Superior temporal gyrus (tissue), 1 donor: ENCODE measurements at regions not wholly inside any gene's neighbourhood (a gene's known extent, or its start where the extent isn't known, plus 50 kb on each side); places are given as distances from the start of the nearest gene placed in this dataset.

Experiments
- DNase-seq: peaks from one replicate; pipeline ENCODE4 v3.0.0-alpha.2; 2016; ENCODE audit errors: extremely low spot score

DNA sequence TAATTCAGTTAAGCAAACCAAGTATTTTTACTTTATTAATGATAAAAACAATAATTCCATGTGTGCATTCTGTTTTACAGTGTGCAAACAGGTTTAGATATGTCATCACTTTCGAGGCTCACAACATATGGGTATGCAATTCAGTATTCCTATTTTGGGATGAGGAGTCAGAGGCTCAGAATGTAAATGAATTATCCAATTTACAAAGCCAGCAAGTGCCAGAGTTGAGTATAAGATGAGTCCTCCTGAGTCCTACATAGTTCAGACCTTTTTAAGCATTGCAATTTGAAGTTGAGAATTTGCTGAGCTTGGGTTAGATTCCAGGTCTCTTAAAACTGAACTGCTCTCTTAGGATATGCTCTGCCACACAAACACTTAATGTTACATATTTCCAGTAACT, 424.2 kb upstream of the ROBO2 start:
- no peak for DNase-seq

DNA sequence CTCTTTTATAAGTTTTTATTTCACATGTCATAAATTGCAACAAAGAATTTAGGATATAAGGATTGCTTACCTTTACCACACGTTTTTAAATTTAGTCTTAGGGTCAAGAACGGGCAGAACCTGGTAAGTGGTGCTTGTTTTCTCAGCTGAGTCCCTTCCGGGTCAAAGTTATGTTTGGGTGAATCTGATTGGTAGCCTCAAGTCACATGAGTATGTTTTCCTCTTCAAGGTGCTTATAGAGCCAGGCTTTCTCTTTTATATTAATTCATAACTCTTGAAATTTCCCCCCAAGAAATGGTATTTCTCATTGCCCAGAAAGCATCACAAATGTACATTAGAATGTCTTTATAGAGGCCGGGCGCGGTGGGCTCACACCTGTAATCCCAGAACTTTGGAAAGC, 415.7 kb upstream of the ROBO2 start:
- no peak for DNase-seq

DNA sequence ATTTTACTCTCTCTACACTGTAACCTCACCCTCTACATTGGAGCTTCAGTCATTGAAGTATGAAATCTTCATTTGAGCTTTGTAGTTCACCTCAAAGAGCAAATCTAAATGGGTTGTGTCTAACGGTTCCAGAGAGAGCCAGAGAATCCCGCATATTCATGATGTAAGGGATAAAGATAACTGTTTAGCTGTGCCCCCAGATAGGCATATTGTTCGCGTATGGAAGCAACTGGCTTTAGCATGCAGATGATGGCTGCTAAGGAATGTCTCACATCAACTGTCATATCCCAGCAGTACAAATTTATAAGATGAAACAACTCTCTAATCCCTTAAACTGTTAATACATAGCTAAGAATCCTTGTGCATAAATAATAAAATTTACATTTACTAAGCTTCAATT, 412.7 kb upstream of the ROBO2 start:
- DNase-seq, result no peak

DNA sequence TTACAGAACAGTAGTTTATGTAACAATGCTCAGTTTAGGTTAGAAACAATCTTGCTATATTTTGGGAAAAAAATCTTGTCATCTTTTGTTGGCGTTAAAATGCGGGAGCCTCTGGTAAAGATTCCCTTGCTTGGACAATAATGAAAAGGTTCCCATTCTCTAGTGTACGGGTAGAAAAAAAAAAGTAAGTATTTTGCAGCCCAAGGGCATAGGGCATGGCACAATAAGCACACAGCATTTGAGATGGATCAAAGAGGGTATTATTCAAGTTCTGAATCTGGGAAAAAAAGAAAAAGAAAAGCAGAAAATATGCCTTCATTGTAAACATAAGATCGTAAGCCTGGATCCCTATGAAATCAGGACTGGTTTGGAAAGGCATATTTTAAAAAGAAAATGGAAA, 408.6 kb upstream of the ROBO2 start:
- no peak for DNase-seq

DNA sequence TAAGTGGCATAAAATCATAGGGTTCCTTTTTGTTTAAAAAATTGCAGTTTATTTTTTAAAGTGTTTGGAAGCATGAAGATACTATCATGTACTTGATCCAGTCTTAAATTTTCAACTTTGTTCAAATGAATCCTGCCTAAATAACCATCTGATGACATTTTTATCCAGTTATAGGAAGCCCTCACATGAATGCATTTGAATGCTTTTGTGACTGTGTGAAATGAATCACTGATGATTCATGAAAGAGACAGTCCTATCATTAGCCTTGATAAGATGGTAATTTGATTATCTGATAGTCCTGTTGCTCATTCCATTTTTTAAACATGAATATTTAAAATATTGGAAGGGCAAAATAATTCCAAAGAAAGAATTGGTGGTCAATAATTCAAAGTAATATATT, 401.9 kb upstream of the ROBO2 start:
- no peak for DNase-seq

DNA sequence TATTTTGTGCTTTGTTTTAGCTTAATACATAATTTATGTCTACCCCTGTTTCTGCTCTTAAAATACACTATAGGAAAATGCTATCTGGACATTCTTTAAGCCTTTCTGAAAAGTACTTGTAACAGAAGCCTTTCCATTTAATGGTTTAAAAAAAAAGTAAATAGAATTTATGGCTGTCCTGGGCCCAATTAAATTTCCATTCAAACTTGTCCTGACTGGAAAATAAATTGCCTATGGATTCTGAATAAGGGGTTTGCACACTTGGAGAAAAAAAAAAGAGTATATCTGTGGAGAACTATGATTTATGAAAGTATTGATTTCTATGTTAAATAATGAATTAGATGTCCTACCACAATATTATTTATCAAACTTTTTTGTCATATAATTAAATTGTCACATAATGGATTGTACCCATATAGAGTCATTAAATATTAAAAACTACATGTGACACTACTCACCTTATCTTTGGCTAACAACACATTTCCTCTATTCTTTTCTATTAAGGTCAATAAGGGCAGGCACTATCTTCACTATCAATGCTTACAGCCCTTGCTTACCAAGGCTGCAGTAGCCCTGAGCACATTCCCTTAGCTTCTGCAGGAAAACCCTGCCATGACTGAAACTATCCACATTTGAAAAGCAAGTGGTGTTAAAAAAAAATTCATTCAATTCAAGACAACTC, 396.1 kb upstream of the ROBO2 start:
- DNase-seq, result no peak

DNA sequence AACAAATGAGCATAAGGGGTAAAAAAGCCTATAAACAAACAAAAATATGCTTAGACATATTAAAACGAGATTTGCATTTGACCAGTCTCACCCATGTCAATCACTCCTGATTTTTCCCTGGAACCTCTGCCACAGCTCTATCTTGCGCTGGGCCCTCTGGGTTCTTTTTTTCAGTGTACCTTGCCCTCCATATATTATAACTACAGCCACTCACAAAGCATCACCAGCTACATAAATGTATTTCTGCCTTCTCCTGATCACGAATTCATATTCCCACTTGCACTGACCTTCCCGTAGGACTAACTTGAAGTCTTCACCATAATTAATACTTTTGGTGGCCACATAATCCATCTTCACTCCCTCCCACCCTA, 395.6 kb upstream of the ROBO2 start:
- no peak for DNase-seq

DNA sequence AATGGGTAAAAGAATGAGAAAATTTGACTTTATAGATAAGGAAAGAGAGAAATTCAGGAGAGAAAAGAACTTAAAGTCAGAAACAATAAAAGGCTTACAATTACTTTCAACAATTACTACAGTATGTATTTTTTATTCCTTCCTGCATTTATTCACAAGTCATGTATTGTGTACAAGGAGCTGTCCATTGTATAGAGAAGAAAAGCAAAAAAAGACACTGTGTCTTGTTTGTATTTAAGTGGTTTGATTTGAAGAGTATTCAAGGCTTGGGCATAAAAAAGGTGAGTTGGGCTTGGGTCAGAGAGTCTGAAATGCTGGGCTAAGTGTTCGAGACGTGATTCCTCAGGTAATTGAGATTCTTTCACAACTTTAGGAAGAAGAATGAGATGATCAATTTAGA, 394.2 kb upstream of the ROBO2 start:
- no peak for DNase-seq

DNA sequence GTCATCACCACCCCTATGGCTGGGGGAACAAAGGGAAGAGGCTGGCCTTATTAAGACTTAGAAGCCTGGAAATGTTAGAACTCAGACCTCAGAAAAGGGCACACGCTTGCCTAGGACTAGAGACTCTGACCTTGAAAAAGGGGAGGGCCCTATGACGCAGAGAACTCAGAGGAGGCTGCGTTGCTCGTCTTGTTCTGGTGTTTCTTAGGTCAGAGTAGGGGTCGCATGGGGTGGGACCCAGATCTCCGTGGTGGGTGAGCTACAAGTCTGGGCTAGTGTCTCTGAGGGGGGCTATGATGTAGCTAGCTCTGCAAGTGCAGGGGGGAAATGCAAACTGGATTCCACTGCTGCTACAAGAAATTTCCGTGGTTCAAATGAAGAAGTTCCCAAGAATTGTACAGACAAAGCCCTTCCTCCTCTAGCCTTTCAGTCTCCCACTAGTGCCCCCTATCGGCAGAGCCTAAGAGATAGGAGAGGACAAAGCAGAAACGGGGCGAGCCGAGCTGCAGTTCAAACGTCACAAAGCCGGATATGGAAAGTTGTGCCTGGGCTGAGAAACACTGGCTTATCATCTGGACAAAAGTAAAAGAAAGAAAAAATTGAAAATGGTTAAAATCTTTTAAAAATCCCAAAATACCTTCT, 392.9 kb upstream of the ROBO2 start:
- DNase-seq, result no peak

DNA sequence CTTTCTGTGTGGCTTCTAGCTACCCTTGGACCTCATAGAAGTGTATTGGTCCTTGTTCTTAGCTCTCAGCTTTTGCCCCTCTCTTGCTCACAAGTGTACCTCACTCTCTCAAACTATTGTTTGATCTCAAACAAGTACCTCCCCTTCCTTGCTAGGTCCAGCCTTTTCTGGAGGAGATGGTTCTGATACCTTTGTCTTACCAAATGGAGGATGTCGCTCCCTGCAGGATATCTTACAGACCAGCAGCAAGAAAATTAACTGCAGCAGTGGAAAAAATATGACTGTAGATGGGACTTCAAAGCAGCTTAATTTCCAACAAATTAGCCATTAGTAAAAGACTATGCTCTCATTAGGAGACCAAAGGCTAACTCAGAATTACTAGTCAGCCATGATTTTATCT, 388.1 kb upstream of the ROBO2 start:
- DNase-seq, result no peak

DNA sequence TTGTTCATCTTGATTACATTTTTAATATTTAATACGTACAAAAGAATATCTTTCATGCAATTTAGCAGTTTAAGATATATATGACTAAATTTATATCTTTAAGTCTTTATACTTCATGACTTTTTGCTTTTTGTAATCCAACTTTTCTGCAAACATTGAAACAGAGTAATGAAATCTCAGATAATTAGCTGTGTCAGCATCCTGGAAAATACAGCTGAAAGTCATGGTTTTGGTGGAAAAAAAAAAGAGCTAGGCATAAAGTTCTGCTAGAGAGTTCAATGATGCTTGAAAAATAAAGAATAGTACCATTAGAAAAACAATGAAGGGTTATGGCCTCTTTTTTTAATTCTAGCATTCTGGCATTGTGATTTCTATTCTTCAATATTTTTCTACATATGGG, 387.4 kb upstream of the ROBO2 start:
- no peak for DNase-seq

DNA sequence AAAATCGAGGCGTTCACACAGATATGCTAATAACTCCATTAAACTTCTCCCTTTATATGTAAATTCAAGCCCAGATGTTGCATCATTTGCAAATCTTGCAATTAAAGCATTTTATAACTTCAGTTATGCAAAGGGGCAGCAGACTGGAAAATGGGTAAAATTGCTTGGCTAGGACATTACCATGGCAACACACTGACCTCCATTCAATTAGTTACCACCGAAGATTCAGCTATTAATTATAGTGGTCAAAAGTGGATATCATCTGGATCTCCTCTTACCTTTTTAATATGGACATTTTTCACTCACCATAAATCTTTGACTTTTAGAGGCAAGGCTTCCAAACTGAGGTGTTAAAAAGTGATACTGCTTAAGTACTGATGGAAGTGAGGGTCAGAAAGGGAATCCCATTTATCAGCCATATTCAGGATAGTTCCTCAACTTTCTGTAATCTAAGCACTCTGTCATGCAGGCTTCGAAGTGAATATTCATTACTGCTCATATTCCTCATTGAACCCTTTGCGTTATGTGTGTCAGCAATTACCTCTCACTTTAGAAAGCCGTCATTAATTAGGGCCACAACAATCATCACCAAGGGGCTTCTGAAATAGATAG, 386.2 kb upstream of the ROBO2 start:
- DNase-seq, result no peak

DNA sequence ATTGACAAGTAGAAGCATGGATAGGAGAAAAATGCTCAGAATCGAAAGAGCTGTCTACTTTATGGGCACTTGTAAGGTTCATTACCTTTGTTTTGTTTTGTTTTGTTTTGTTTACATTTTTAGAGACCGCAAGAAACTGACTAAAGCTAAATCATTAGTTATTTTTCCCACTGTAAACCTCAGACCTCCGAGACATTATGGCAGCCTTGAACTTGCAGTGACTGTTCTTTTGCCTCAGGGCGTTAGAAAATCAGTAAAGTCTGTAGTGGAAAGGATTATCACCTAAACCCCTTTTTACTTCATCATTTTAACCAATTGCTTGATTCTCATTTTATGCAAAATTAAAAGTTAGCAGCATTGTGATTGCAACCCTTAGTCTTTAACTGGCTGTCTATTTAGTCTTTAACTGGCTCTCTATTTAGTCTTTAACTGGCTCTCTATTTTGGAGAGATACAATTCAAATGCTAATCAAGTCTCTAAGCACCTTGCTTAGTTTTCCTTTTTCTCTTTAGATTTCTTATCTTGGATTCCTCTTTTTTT, 383.3 kb upstream of the ROBO2 start:
- no peak for DNase-seq

DNA sequence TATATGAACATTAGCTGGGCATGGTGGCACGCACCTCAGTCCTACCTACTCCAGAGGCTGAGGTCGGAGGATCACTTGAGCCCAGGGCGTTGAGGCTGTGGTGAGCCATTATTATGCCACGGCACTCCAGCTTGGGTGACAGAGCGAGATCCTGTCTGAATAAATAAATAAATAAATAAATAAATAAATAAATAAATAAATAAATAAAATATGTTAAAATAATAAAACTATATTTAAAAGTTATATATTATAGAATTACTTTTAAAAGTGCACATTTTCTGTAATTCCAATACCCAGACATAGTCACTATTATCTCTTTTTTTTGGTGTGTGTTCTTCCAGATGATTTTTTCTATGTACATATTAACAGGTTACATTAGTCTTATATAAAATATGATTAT, 382.0 kb upstream of the ROBO2 start:
- DNase-seq, result no peak

DNA sequence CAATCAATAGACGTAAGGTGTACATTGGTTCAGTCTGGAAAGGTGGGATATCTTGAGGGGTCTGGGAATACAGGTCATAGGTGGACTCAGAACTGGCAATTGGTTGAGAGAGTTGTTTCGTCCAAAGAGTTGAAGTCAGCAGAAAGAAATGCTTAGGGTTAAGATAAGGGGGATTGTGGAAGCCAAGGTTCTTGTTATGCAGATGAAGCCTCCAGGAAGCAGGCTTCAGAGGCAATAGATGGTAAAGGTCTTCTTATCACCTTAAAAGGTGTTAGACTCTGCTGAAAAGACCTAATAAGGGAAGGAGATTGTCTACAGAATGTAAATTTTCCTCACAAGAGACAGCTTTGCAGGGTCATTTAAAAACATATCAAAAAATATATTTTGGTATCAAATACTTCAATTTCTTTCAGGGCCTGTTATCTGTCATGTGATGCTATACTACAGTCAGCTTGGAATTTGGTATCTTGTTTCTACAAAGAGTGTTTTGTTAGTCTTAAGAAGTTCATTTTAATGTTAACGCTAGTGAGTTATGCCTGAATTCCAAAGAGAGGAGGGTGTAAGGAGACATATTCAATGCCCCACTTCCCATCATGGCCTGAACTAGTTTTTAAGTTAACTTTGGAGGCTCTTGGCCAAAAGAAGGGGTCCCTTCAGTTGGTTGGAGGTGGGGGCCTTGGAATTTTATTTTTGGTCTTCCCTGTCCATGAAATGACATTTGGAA, 378.2 kb upstream of the ROBO2 start:
- DNase-seq, result no peak

DNA sequence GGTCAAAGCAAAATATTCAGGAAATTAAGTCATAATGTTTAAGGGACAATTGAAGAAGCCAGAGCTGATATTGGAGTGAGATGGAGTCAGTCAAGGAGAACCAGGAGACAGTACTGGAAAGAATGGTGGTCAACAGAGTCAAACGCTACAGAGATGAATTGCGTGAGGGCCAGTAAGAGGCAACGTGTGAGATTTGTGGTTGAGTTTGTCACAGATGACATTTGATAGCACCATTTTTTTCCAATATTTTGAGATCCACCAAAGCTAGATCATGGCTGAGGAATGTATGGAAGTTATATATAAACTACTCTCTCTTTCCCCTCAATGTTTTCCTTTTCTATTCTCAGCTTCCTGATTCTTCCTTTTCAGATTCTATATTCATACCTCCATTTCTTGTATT, 375.1 kb upstream of the ROBO2 start:
- DNase-seq, result no peak

DNA sequence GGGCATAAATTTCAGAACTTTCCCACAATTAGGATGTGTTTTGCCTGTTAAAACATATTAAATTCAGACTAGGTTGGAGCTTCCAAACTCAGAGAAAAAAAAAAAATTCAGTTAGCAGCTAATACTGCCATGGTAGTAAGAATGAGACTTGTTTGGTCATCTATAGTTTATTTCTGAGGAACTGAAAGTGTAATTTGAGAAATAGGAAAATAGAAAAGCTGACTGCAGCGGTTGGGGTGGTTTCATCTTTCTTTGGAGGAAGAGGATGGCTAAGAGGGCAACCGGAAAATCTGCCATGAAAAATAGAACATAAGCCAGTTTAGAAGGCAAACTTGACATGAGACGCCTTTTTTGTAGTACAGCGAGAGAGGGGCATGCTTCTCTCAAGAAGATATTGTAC, 371.2 kb upstream of the ROBO2 start:
- DNase-seq, result no peak

DNA sequence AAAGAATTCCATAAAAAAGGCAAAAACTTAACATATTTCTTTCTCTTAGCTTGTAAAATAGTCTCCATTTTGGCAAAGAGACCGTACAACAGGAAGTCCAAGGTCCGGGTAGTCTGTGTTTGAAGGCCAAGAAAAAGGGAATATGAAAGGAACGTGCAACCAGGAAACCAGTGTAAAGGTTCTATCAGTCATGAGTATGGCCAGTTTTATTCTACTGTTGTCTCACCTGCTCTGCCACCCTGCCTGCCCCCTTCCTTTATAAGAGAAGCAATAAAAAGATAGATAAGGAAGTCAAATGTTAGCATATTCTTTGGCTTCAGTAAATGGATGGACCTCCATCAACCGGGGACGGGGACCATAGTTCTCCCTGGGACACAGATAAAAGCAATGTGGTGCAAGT, 370.6 kb upstream of the ROBO2 start:
- DNase-seq, result no peak

DNA sequence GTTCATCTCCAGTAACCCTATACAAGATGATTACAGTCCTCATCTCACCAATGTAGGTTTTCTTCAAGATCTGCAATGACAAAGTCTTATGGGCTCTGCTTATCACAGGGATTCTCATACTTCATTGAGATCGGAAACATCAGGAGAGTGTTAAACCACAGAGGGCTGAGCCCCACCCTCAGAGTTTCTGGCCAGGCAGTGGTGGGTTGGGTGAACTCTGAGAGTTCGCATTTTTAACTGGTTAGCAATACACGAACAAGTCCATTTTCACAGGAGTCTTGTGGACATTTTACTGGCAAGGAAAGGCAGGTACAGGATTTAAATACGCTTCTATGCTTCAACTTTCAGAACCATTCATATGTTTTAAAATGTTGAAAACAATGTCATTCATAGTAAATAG, 366.7 kb upstream of the ROBO2 start:
- no peak for DNase-seq

DNA sequence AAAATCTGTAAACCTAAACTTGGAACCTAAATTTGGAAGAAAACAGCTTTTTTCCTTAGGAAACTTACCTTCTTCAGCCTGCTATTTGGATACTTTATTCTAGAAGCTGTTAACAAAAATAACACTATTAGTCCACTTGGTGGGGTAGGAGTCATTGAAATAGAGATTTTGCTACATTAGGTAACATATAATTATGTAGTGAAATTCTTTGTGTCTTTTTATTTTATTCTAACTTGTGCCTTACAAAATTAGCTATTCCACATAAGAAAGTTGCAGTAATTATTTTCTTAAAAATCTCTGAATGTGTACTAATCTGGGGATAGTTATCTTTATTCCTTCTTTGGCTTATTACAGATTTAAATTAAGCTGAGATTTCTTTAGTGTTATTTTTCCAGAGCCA, 360.4 kb upstream of the ROBO2 start:
- DNase-seq, result no peak

DNA sequence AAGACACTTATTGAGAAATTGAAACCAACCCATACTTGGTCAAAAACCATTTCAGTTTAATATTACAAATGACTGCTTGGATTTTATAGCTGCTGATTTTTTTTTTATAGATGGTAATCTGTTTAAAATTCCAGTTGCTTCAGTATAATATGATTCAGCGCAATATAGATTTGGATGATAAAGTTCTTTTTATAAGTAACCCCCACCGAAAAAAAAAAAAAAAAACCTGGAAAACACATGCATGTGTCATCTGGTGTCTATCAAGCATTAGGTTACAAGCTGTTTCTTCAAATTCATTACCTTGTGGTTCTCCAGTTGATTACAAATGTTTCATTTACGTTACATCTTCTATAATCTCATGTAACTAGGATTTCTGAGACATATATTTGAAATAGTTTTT, 356.6 kb upstream of the ROBO2 start:
- no peak for DNase-seq

DNA sequence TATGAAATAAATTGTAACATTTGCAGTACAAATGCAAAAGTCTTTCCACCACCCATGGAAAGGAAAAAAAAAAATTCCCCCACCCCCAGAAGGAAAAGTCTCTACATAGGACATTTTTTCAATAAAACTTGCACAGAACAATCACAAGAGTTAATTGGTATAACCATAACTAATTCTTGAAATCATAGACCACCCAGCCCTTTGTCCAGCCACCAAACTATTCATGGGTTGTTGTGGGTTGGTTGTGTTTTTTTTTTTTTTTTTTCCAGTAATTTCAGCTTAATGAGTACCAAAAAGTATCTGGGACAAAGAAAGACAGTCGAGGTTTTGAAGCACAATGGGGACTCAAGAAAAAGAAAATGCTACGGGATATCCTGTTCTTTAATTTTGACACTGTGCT, 355.0 kb upstream of the ROBO2 start:
- no peak for DNase-seq

DNA sequence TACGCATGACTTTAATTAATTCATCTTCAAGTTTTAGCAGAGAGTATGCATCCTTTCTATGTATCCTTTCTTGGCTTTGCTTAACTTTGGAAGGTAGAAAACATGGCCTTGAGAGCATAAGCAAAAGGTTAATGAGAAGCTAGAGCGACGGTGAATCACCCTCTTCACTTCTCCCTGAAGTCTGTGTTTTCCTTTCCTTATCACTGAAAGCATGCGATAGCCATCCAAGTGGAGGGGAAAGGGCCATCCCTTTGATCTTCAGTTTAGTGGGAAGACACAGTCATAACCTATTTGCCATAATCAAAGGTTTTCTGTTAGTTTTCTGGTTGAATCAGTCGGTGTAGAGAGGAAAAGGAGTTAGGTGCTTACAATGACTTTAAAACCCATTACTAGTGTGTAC, 354.0 kb upstream of the ROBO2 start:
- no peak for DNase-seq
